Prostate gland (tissue), 2 donors: ENCODE measurements at regions not wholly inside any gene's neighbourhood (a gene's known extent, or its start where the extent isn't known, plus 50 kb on each side); places are given as distances from the start of the nearest gene placed in this dataset.

Experiments used
- DNase-seq: peaks from one replicate; pipeline ENCODE4 v3.0.0-alpha.2; 2019; ENCODE audit warnings: low spot score
- H3K27ac ChIP-seq, 2 donors: fragments of 200-600 bp; sonication (generic); 2 replicates each; pipeline ENCODE4 v1.5.1; 2017 to 2019
- H3K27me3 ChIP-seq: fragments of 200-600 bp; sonication (generic); replicated peaks from 2 replicates; pipeline ENCODE4 v1.5.1; 2019; ENCODE audit not compliant: insufficient read depth
- H3K36me3 ChIP-seq, 2 donors: fragments of 200-600 bp; sonication (generic); 1 replicate in 1 of 2; 2 replicates in 1 of 2; pipeline versions ENCODE4 v1.5.1 to v1.8.1; 2017 to 2019
- H3K4me1 ChIP-seq: fragments of 200-600 bp; sonication (generic); replicated peaks from 2 replicates; pipeline ENCODE4 v1.5.1; 2019
- H3K4me3 ChIP-seq, 2 donors: fragments of 200-600 bp; sonication (generic); 2 replicates each; pipeline ENCODE4 v1.5.1; 2017 to 2019
- H3K9me3 ChIP-seq: fragments of 200-600 bp; sonication (generic); 2 replicates; pipeline ENCODE4 v1.5.1; 2017
- POLR2A ChIP-seq: fragments of 450-650 bp; IDR thresholded peaks from one replicate; pipeline ENCODE4 v1.6.1; 2016; ENCODE audit warnings: antibody characterized with exemption, mild to moderate bottlenecking
- POLR2AphosphoS5 ChIP-seq: sonication (generic); formaldehyde crosslinking; IDR thresholded peaks from one replicate; pipeline ENCODE4 v1.6.1; 2017; ENCODE audit warnings: antibody characterized with exemption
- WGBS: methylation state at CpG from one replicate; pipeline ENCODE4 v1.1.5; 2018; 5-methylcytosine and 5-hydroxymethylcytosine counted together
- intact Hi-C: fragments of 100-400 bp; cut with DNase I; formaldehyde crosslinking; loops from one replicate; pipeline ENCODE4 v1.14.2; 2022
- TF ChIP-seq, protein P1 (sequence below), 4 experiments: fragments of 200-600 bp in 2 of 4; fragments of 450-650 bp in 2 of 4; sonication (generic) in 2 of 4; IDR thresholded peaks; 1 replicate in 3 of 4; 2 replicates in 1 of 4; pipeline ENCODE4 v1.5.1; 2016 to 2019; ENCODE audit warnings: antibody characterized with exemption in 4 of 4, mild to moderate bottlenecking in 2 of 4, moderate library complexity in 2 of 4

DNA sequence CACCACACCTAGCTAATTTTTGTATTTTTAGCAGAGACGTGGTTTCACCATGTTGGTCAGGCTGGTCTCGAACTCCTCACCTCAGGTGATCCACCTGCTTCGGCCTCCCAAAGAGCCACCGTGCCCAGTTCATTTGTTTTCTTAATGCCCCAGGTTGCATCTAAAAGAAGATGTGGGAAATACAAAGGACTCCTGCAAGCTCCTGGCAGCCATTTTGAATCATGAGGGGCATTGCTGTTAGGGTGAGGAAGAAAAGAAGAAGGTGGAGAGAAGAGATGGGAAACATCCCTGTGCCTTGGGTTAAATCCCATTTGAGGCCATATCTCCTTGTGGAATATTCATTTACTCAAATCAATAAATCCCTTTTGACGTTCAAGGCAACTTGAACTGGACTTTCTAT, 365.3 kb upstream of the ERCC4 start:
- no peaks in the 10 kb centered on the region for H3K36me3 ChIP-seq
- intact Hi-C loops: no loop called here
- TF ChIP-seq POLR2AphosphoS5 (no peak), POLR2A (no peak)
- TF ChIP-seq, protein P1, sequence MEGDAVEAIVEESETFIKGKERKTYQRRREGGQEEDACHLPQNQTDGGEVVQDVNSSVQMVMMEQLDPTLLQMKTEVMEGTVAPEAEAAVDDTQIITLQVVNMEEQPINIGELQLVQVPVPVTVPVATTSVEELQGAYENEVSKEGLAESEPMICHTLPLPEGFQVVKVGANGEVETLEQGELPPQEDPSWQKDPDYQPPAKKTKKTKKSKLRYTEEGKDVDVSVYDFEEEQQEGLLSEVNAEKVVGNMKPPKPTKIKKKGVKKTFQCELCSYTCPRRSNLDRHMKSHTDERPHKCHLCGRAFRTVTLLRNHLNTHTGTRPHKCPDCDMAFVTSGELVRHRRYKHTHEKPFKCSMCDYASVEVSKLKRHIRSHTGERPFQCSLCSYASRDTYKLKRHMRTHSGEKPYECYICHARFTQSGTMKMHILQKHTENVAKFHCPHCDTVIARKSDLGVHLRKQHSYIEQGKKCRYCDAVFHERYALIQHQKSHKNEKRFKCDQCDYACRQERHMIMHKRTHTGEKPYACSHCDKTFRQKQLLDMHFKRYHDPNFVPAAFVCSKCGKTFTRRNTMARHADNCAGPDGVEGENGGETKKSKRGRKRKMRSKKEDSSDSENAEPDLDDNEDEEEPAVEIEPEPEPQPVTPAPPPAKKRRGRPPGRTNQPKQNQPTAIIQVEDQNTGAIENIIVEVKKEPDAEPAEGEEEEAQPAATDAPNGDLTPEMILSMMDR (IDR thresholded peaks at IDR 0.05): no peak
- no peak overlapping the region for H3K4me3 ChIP-seq
- H3K27me3 ChIP-seq: no peaks in the 10 kb centered on the region
- H3K4me1 ChIP-seq: no peaks in the 10 kb centered on the region
- no peaks in the 10 kb centered on the region for H3K9me3 ChIP-seq
- DNase-seq: no peak
- 95% methylated on average over 5 of the region's 5 CpGs for WGBS
- no peak overlapping the region for H3K27ac ChIP-seq

DNA sequence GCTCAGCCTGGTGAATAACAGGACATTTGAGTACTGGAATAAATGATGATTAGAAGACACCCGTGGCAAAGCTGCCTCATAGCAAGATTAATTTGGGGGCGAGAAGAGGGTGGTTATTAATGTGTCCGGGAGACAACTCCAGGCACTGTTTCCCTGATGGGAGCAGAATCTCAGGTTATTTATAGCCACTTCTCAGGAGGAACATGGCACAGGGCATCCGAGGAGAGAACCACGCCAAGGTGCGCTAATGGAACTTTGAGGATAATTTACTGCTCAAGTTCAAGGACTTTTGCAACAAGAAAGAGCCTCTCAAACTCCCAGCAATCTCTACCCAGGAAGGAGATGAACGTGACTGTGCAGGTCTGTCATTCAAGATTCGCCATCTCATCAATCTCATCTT, 362.5 kb upstream of the ERCC4 start:
- DNase-seq: no peak
- Histone ChIP-seq H3K27ac (no peak overlapping the region), H3K27me3 (no peaks in the 10 kb centered on the region), H3K9me3 (no peaks in the 10 kb centered on the region), H3K4me1 (no peaks in the 10 kb centered on the region), H3K36me3 (no peaks in the 10 kb centered on the region), H3K4me3 (no peak overlapping the region)
- WGBS: 61% methylated on average over 8 of the region's 8 CpGs
- TF ChIP-seq POLR2AphosphoS5 (no peak), POLR2A (no peak)
- TF ChIP-seq, protein P1 (IDR thresholded peaks at IDR 0.05): no peak
- intact Hi-C loops: no loop called here

DNA sequence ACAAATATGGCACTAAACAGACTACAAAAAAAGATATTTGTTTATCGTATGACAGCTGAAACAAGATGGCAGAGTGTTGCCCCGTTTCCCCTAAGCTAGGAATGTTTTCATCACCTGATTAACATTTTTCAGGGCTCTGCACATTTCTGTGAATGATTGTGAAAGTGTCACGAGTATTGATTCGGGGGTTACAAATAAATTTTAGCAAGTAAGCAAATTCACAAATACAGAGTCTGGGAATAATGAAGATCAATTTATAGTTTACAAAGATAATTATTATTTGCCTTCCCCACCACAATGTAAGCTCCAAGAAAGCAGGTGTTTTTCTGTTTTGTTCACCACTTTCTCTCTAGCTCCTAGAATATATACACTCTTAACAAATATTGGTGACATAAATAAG, 361.2 kb upstream of the ERCC4 start:
- no peak overlapping the region for H3K4me3 ChIP-seq
- 74% methylated on average over 4 of the region's 4 CpGs for WGBS
- TF ChIP-seq POLR2AphosphoS5 (no peak), POLR2A (no peak)
- TF ChIP-seq, protein P1 (IDR thresholded peaks at IDR 0.05): no peak
- no peak overlapping the region for H3K27ac ChIP-seq
- intact Hi-C loops: no loop called here
- H3K4me1 ChIP-seq: no peaks in the 10 kb centered on the region
- H3K36me3 ChIP-seq: no peaks in the 10 kb centered on the region
- H3K27me3 ChIP-seq: no peaks in the 10 kb centered on the region
- DNase-seq: no peak
- H3K9me3 ChIP-seq: no peaks in the 10 kb centered on the region

DNA sequence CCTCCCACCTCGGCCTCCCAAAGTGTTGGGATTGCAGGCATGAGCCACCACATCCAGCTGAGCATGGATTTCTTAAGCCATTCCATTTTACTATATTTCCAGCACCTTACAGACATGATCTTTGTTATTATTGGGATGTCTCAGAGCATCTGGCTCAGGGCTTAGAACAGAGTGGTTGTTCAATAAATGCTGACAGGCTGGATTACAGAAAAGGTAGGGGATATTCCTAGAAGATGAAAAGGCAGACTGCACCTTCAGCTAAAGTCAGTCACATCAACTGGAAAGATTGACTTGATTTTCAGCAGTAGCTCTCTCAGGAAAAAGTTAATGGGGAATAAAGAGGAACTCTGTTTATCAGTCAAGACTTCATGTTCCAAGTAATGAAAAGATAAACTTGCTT, 360.3 kb upstream of the ERCC4 start:
- Histone ChIP-seq H3K36me3 (no peaks in the 10 kb centered on the region), H3K27ac (no peak overlapping the region), H3K4me3 (no peak overlapping the region), H3K9me3 (no peaks in the 10 kb centered on the region), H3K27me3 (no peaks in the 10 kb centered on the region), H3K4me1 (no peaks in the 10 kb centered on the region)
- intact Hi-C loops: no loop called here
- 62% methylated on average over 1 of the region's 1 CpG for WGBS
- TF ChIP-seq POLR2AphosphoS5: no peak
- no peak for TF ChIP-seq POLR2A
- TF ChIP-seq, protein P1 (IDR thresholded peaks at IDR 0.05): no peak
- DNase-seq: no peak

DNA sequence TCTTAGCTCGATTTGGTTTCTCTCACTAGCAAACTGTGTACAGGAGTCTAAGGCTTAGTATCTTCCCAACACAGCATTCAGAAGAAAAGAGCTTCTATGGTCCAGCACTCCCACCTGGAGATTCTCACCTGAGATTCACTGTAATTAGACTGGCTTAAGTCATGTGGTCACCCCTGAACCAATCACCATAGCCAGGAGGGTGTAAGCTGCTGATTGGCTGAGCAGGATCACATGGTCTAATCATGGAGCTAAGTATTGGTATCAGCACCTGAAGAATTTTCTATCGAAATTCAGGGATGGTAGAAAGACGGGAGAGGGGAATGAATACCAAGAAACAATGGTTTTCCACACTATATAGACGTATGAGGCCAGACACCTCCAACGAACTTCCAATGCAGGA, 359.8 kb upstream of the ERCC4 start:
- TF ChIP-seq POLR2A: no peak
- TF ChIP-seq, protein P1 (IDR thresholded peaks at IDR 0.05): no peak
- no peak for TF ChIP-seq POLR2AphosphoS5
- no peaks in the 10 kb centered on the region for H3K36me3 ChIP-seq
- DNase-seq: no peak
- intact Hi-C loops: no loop called here
- H3K27me3 ChIP-seq: no peaks in the 10 kb centered on the region
- no peaks in the 10 kb centered on the region for H3K4me1 ChIP-seq
- no peaks in the 10 kb centered on the region for H3K9me3 ChIP-seq
- H3K27ac ChIP-seq: no peak overlapping the region
- H3K4me3 ChIP-seq: no peak overlapping the region
- 89% methylated on average over 5 of the region's 5 CpGs for WGBS
